OCI-LY7 (cell line): ENCODE measurements at regions not wholly inside any gene's neighbourhood (a gene's known extent, or its start where the extent isn't known, plus 50 kb on each side); places are given as distances from the start of the nearest gene placed in this dataset.

Experiments
- BruUV-seq: library from RNA; stranded (reverse); fragments of 400-500 nt; replicated peaks from 2 replicates; lab custom pipeline; 2021; lab: Mats Ljungman, UMichigan
- CTCF ChIA-PET: fragments of 300-600 bp; sonication (Branson Sonifier 250); formaldehyde crosslinking; loops from one replicate; lab custom pipeline; 2022; ENCODE audit warnings: antibody characterized with exemption; ENCODE audit not compliant: unreplicated experiment; lab: Charles Lee
- POLR2A ChIA-PET: fragments of 300-600 bp; sonication (Branson Sonifier 250); formaldehyde crosslinking; loops from one replicate; lab custom pipeline; 2022; ENCODE audit warnings: antibody characterized with exemption; lab: Charles Lee
- DNase-seq: peaks from one replicate; pipeline ENCODE4 v3.0.0-alpha.2; 2015; ENCODE audit warnings: low spot score
- H2AFZ ChIP-seq: fragments of 200-600 bp; sonication (generic), shearing (Covaris generic); 2 replicates; pipeline ENCODE4 v1.6.1; 2014; ENCODE audit warnings: mild to moderate bottlenecking, antibody characterized with exemption, low read length, moderate library complexity
- H3K27ac ChIP-seq: fragments of 200-600 bp; sonication (generic); 2 replicates; pipeline ENCODE4 v1.5.1; 2014; ENCODE audit warnings: mixed run types, low read depth, mild to moderate bottlenecking, moderate library complexity, low read length, inconsistent platforms; ENCODE audit not compliant: poor library complexity, severe bottlenecking
- H3K36me3 ChIP-seq: fragments of 200-600 bp; sonication (generic); 2 replicates; pipeline ENCODE4 v1.6.1; 2014; ENCODE audit warnings: mild to moderate bottlenecking, antibody characterized with exemption, low read length, moderate library complexity, mixed read lengths; ENCODE audit not compliant: insufficient read depth
- H3K4me1 ChIP-seq: fragments of 200-600 bp; sonication (generic); 2 replicates; pipeline ENCODE4 v1.5.1; 2014; ENCODE audit warnings: mild to moderate bottlenecking, low read length; ENCODE audit not compliant: insufficient read depth, poor library complexity, severe bottlenecking
- H3K4me2 ChIP-seq: fragments of 200-600 bp; sonication (generic); 2 replicates; pipeline ENCODE4 v1.6.1; 2014; ENCODE audit warnings: mild to moderate bottlenecking, low read length
- H3K4me3 ChIP-seq: fragments of 200-600 bp; sonication (generic); 2 replicates; pipeline ENCODE4 v1.5.1; 2014; ENCODE audit warnings: mild to moderate bottlenecking, low read depth, low read length; ENCODE audit not compliant: poor library complexity, severe bottlenecking
- H3K79me2 ChIP-seq: fragments of 200-600 bp; sonication (generic); 2 replicates; pipeline ENCODE4 v1.6.1; 2016; ENCODE audit warnings: low read depth, mild to moderate bottlenecking, low read length, moderate library complexity, mixed read lengths; ENCODE audit not compliant: insufficient read depth
- H3K9me2 ChIP-seq: fragments of 200-600 bp; sonication (generic); 2 replicates; pipeline ENCODE4 v1.6.1; 2016; ENCODE audit warnings: mild to moderate bottlenecking, low read length, mixed read lengths; ENCODE audit not compliant: insufficient read depth
- H3K9me3 ChIP-seq: fragments of 200-600 bp; sonication (generic); 2 replicates; pipeline ENCODE4 v1.6.1; 2014; ENCODE audit warnings: mild to moderate bottlenecking, mixed run types, low read length, mixed read lengths
- H4K20me1 ChIP-seq: fragments of 200-600 bp; sonication (generic); 2 replicates; pipeline ENCODE4 v1.6.1; 2014; ENCODE audit warnings: mild to moderate bottlenecking, antibody characterized with exemption, low read length, moderate library complexity, mixed read lengths; ENCODE audit not compliant: insufficient read depth
- CTCF ChIP-seq: fragments of 200-600 bp; sonication (generic); conservative IDR thresholded peaks from 2 replicates; pipeline ENCODE4 v1.5.1; 2014; ENCODE audit warnings: mild to moderate bottlenecking, antibody characterized with exemption, low read length, moderate library complexity, mixed read lengths
- EZH2phosphoT487 ChIP-seq: fragments of 200-600 bp; sonication (generic); IDR thresholded peaks from 2 replicates; pipeline ENCODE4 v1.6.1; 2018; ENCODE audit warnings: low read depth, borderline replicate concordance, mild to moderate bottlenecking, mixed run types, antibody characterized with exemption, low read length, moderate library complexity, mixed read lengths
- intact Hi-C: fragments of 100-400 bp; cut with micrococcal nuclease; formaldehyde crosslinking; loops from one replicate; pipeline ENCODE4 v1.10.0; 2022; ENCODE audit not compliant: unreplicated experiment

- Histone ChIP-seq H3K4me2 (no peak overlapping the region), H3K4me1 (no peaks in the 10 kb centered on the region), H3K27ac (no peak overlapping the region), H3K79me2 (no peaks in the 10 kb centered on the region), H4K20me1 (no peaks in the 10 kb centered on the region), H3K9me3 (no peaks in the 10 kb centered on the region), H3K4me3 (no peak overlapping the region), H3K9me2 (no peaks in the 10 kb centered on the region), H3K36me3 (no peaks in the 10 kb centered on the region), H2AFZ (no peak overlapping the region)
- ChIA-PET CTCF (no interaction called here), POLR2A (no interaction called here)
- no TSS peak for BruUV-seq
- intact Hi-C loops, result no loop called here
- no peak for DNase-seq
- TF ChIP-seq EZH2phosphoT487, result no peak
- TF ChIP-seq CTCF, result no peak
Measured at GRCh38 chr2:18319987-18320386, 240.5 kb downstream of the RDH14 start.

GRCh38 chr2:18317017-18317416, 243.4 kb downstream of the RDH14 start:
- Histone ChIP-seq H3K79me2 (no peaks in the 10 kb centered on the region), H3K27ac (no peak overlapping the region), H3K9me2 (no peaks in the 10 kb centered on the region), H3K9me3 (no peaks in the 10 kb centered on the region), H3K4me3 (no peak overlapping the region), H4K20me1 (no peaks in the 10 kb centered on the region), H2AFZ (no peak overlapping the region), H3K36me3 (no peaks in the 10 kb centered on the region), H3K4me2 (no peak overlapping the region), H3K4me1 (no peaks in the 10 kb centered on the region)
- no peak for TF ChIP-seq EZH2phosphoT487
- no peak for TF ChIP-seq CTCF
- no TSS peak for BruUV-seq
- ChIA-PET CTCF (no interaction called here), POLR2A (no interaction called here)
- no peak for DNase-seq
- intact Hi-C loops, result no loop called here

GRCh38 chr2:18312818-18313217, 247.6 kb downstream of the RDH14 start:
- Histone ChIP-seq H3K9me3 (no peaks in the 10 kb centered on the region), H4K20me1 (no peaks in the 10 kb centered on the region), H3K4me2 (no peak overlapping the region), H3K4me1 (no peaks in the 10 kb centered on the region), H3K79me2 (no peaks in the 10 kb centered on the region), H2AFZ (no peak overlapping the region), H3K9me2 (no peaks in the 10 kb centered on the region), H3K27ac (no peak overlapping the region), H3K36me3 (no peaks in the 10 kb centered on the region), H3K4me3 (no peak overlapping the region)
- intact Hi-C loops, result no loop called here
- POLR2A ChIA-PET, result no interaction called here
- no TSS peak for BruUV-seq
- no peak for DNase-seq
- TF ChIP-seq EZH2phosphoT487 (no peak), CTCF (no peak)
- CTCF ChIA-PET, result no interaction called here
